Suprapubic skin (tissue), 4 donors: ENCODE measurements at regions not wholly inside any gene's neighbourhood (a gene's known extent, or its start where the extent isn't known, plus 50 kb on each side); places are given as distances from the start of the nearest gene placed in this dataset.

Source experiments
- DNase-seq, 2 donors: peaks; one replicate each; pipeline ENCODE4 v3.0.0-alpha.2; 2019; ENCODE audit warnings: low spot score in 2 of 2
- H3K27ac ChIP-seq: fragments of 200-600 bp; sonication (generic); one replicate; pipeline ENCODE4 v1.5.1; 2019
- H3K27me3 ChIP-seq: fragments of 200-600 bp; sonication (generic); one replicate; pipeline ENCODE4 v1.5.1; 2019
- H3K36me3 ChIP-seq: fragments of 200-600 bp; sonication (generic); one replicate; pipeline ENCODE4 v1.5.1; 2019
- H3K4me1 ChIP-seq: fragments of 200-600 bp; sonication (generic); one replicate; pipeline ENCODE4 v1.5.1; 2019
- H3K4me3 ChIP-seq: fragments of 200-600 bp; sonication (generic); one replicate; pipeline ENCODE4 v1.5.1; 2019; ENCODE audit warnings: mild to moderate bottlenecking
- H3K9me3 ChIP-seq: fragments of 200-600 bp; sonication (generic); one replicate; pipeline ENCODE4 v1.5.1; 2019
- CTCF ChIP-seq, 2 donors: fragments of 200-600 bp in 1 of 2; fragments of 450-650 bp in 1 of 2; sonication (generic) in 1 of 2; IDR thresholded peaks; one replicate each; pipeline ENCODE4 v1.5.1; 2016 to 2019; ENCODE audit warnings: antibody characterized with exemption in 2 of 2, mild to moderate bottlenecking in 1 of 2, moderate library complexity in 1 of 2
- EP300 ChIP-seq: sonication (generic); formaldehyde crosslinking; IDR thresholded peaks from one replicate; pipeline ENCODE4 v1.6.1; 2017; ENCODE audit warnings: antibody characterized with exemption
- POLR2A ChIP-seq, 2 donors: fragments of 450-650 bp; IDR thresholded peaks; one replicate each; pipeline ENCODE4 v1.6.1; 2017; ENCODE audit warnings: antibody characterized with exemption in 2 of 2, mild to moderate bottlenecking in 2 of 2, moderate library complexity in 2 of 2
- POLR2AphosphoS5 ChIP-seq, 3 donors: sonication (generic); formaldehyde crosslinking; IDR thresholded peaks; one replicate each; pipeline ENCODE4 v1.6.1; 2017; ENCODE audit warnings: antibody characterized with exemption in 3 of 3
- WGBS: methylation state at CpG from one replicate; pipeline ENCODE4 v1.1.5; 2018; 5-methylcytosine and 5-hydroxymethylcytosine counted together

GRCh38 chr17:15894258-15894657 lies 50.7 kb upstream of the ADORA2B start:
- Histone ChIP-seq H3K27ac (no peak overlapping the region), H3K4me1 (peaks cover 9% of the 10 kb centered on the region), H3K36me3 (no peaks in the 10 kb centered on the region), H3K4me3 (no peak overlapping the region), H3K27me3 (no peaks in the 10 kb centered on the region), H3K9me3 (no peaks in the 10 kb centered on the region)
- DNase-seq: no peak
- WGBS: 84% methylated on average over 5 of the region's 5 CpGs
- TF ChIP-seq POLR2AphosphoS5 (IDR thresholded peaks at IDR 0.05): no peak
- no peak for TF ChIP-seq POLR2A (IDR thresholded peaks at IDR 0.05)
- TF ChIP-seq CTCF (IDR thresholded peaks at IDR 0.05): no peak
- TF ChIP-seq EP300: no peak

GRCh38 chr17:15894913-15895658 lies 49.8 kb upstream of the ADORA2B start:
- no peaks in the 10 kb centered on the region for H3K9me3 ChIP-seq
- no peak for TF ChIP-seq CTCF (IDR thresholded peaks at IDR 0.05)
- no peak for TF ChIP-seq POLR2AphosphoS5 (IDR thresholded peaks at IDR 0.05)
- no peak for TF ChIP-seq EP300
- TF ChIP-seq POLR2A (IDR thresholded peaks at IDR 0.05): no peak
- no peak for DNase-seq
- peaks cover 9% of the 10 kb centered on the region for H3K4me1 ChIP-seq
- no peaks in the 10 kb centered on the region for H3K27me3 ChIP-seq
- no peak overlapping the region for H3K27ac ChIP-seq
- H3K36me3 ChIP-seq: no peaks in the 10 kb centered on the region
- H3K4me3 ChIP-seq: no peak overlapping the region
- WGBS: 93% methylated on average over 12 of the region's 12 CpGs
